ENCODE measurements at regions not wholly inside any gene's neighbourhood (a gene's known extent, or its start where the extent isn't known, plus 50 kb on each side); places are given as distances from the start of the nearest gene placed in this dataset.

DNA sequence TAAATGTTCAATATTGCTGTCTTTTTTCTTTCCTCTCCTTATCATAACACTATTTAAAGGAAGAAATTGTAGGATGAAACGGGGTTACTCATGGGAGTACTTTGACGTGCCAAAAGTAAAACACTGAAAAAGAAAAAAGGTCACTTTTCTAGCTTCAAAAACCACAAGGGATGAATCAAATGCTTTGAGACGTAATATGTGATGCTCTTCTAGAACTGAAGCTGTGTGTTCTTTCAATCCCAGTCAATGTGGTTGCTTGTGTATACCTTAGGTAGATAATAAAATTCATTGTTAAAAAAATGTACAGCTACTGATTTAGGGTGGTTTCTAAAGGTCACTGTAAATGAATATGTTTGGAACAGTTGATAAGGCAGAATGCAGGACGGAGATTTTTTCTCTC, 538.8 kb upstream of the ZNF717 start:
- TF ChIP-seq EZH2 (IDR thresholded peaks at IDR 0.05; ENCODE audit: low read depth): no peak
- TF ChIP-seq, protein P1, sequence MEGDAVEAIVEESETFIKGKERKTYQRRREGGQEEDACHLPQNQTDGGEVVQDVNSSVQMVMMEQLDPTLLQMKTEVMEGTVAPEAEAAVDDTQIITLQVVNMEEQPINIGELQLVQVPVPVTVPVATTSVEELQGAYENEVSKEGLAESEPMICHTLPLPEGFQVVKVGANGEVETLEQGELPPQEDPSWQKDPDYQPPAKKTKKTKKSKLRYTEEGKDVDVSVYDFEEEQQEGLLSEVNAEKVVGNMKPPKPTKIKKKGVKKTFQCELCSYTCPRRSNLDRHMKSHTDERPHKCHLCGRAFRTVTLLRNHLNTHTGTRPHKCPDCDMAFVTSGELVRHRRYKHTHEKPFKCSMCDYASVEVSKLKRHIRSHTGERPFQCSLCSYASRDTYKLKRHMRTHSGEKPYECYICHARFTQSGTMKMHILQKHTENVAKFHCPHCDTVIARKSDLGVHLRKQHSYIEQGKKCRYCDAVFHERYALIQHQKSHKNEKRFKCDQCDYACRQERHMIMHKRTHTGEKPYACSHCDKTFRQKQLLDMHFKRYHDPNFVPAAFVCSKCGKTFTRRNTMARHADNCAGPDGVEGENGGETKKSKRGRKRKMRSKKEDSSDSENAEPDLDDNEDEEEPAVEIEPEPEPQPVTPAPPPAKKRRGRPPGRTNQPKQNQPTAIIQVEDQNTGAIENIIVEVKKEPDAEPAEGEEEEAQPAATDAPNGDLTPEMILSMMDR (conservative IDR thresholded peaks at IDR 0.05): no peak

All from PC-9 (cell line).